MM.1S (cell line): ENCODE measurements at regions not wholly inside any gene's neighbourhood (a gene's known extent, or its start where the extent isn't known, plus 50 kb on each side); places are given as distances from the start of the nearest gene placed in this dataset.

Source experiments
- DNase-seq: peaks from one replicate; pipeline ENCODE4 v3.0.0-alpha.2; 2015
- H2AFZ ChIP-seq: fragments of 300-600 bp; sonication (generic); 2 replicates; pipeline ENCODE4 v1.6.0; 2016; ENCODE audit warnings: antibody characterized with exemption, low read length
- H3F3A ChIP-seq: fragments of 300-600 bp; sonication (generic); 2 replicates; pipeline ENCODE4 v1.6.1; 2016; ENCODE audit warnings: mild to moderate bottlenecking, antibody characterized with exemption, low read length, moderate library complexity, mixed read lengths; ENCODE audit not compliant: insufficient read depth
- H3K27ac ChIP-seq: fragments of 300-600 bp; sonication (generic); 2 replicates; pipeline ENCODE4 v1.5.1; 2016; ENCODE audit warnings: mild to moderate bottlenecking, low read length
- H3K27me3 ChIP-seq: fragments of 300-600 bp; sonication (generic); replicated peaks from 2 replicates; pipeline ENCODE4 v1.6.0; 2016; ENCODE audit warnings: low read length; ENCODE audit not compliant: insufficient read depth
- H3K36me3 ChIP-seq: fragments of 300-600 bp; sonication (generic); replicated peaks from 2 replicates; pipeline ENCODE4 v1.6.1; 2016; ENCODE audit warnings: mild to moderate bottlenecking, low read length, mixed read lengths; ENCODE audit not compliant: insufficient read depth
- H3K4me1 ChIP-seq: fragments of 300-600 bp; sonication (generic); 2 replicates; pipeline ENCODE4 v1.6.1; 2016; ENCODE audit warnings: low read length, mixed read lengths
- H3K4me2 ChIP-seq: fragments of 300-600 bp; sonication (generic); 2 replicates; pipeline ENCODE4 v1.6.0; 2016; ENCODE audit warnings: low read depth, low read length
- H3K4me3 ChIP-seq: fragments of 300-600 bp; sonication (generic); 2 replicates; pipeline ENCODE4 v1.5.1; 2016; ENCODE audit warnings: low read length, mixed read lengths
- H3K79me2 ChIP-seq: fragments of 300-600 bp; sonication (generic); 2 replicates; pipeline ENCODE4 v1.6.1; 2016; ENCODE audit warnings: mixed run types, low read length, mixed read lengths
- H3K9ac ChIP-seq: fragments of 300-600 bp; sonication (generic); 2 replicates; pipeline ENCODE4 v1.6.1; 2016; ENCODE audit warnings: low read length, mixed read lengths
- H3K9me2 ChIP-seq: fragments of 300-600 bp; sonication (generic); replicated peaks from 2 replicates; pipeline ENCODE4 v1.6.1; 2016; ENCODE audit warnings: mild to moderate bottlenecking, low read length, mixed read lengths; ENCODE audit not compliant: insufficient read depth
- H3K9me3 ChIP-seq: fragments of 300-600 bp; sonication (generic); replicated peaks from 2 replicates; pipeline ENCODE4 v1.6.1; 2016; ENCODE audit warnings: mild to moderate bottlenecking, low read length, mixed read lengths; ENCODE audit not compliant: insufficient read depth
- H4K20me1 ChIP-seq: fragments of 300-600 bp; sonication (generic); 2 replicates; pipeline ENCODE4 v1.6.1; 2016; ENCODE audit warnings: mild to moderate bottlenecking, low read length, moderate library complexity, mixed read lengths; ENCODE audit not compliant: insufficient read depth
- CTCF ChIP-seq: fragments of 300-600 bp; sonication (generic); IDR thresholded peaks from 2 replicates; pipeline ENCODE4 v1.5.1; 2016; ENCODE audit warnings: antibody characterized with exemption, low read length, mixed read lengths
- EZH2 ChIP-seq: fragments of 300-600 bp; sonication (generic); optimal IDR thresholded peaks from 2 replicates; pipeline ENCODE3; 2017; ENCODE audit warnings: low read depth, mild to moderate bottlenecking, antibody characterized with exemption, low read length, mixed read lengths
- EZH2phosphoT487 ChIP-seq: fragments of 300-600 bp; sonication (generic); IDR thresholded peaks from 2 replicates; pipeline ENCODE4 v1.6.1; 2018; ENCODE audit warnings: antibody characterized with exemption, low read length

DNA sequence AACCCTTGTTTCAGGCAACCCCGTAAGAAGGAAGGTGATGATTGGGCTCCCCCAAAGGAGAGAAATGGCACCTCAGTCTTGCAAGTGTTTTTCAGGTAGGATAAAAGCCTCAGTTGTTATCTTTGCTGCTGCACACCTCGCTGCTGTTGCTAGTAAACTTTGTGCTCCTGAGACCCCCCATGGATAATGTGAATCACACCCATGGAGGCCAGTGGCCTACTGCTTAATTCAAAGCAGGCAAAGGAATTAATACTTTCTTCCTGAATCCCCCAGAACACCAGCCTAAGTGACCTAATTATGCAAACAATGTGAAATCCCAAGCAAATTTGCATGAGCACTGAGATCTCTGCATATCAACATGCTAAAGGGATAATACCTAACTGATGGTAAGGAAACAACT, 337.5 kb downstream of the GRIA2 start:
- H3K4me1 ChIP-seq = no peaks in the 10 kb centered on the region
- H3K79me2 ChIP-seq = no peaks in the 10 kb centered on the region
- no peak for DNase-seq
- no peaks in the 10 kb centered on the region for H3K36me3 ChIP-seq
- no peak overlapping the region for H3K9ac ChIP-seq
- H3K9me3 ChIP-seq = no peaks in the 10 kb centered on the region
- H3K27me3 ChIP-seq = no peaks in the 10 kb centered on the region
- H3K4me2 ChIP-seq = no peak overlapping the region
- H3K9me2 ChIP-seq = no peaks in the 10 kb centered on the region
- no peak overlapping the region for H3K27ac ChIP-seq
- no peak overlapping the region for H2AFZ ChIP-seq
- H3K4me3 ChIP-seq = no peak overlapping the region
- H3F3A ChIP-seq = no peaks in the 10 kb centered on the region
- H4K20me1 ChIP-seq = no peaks in the 10 kb centered on the region
- TF ChIP-seq EZH2phosphoT487 (no peak), CTCF (no peak), EZH2 (no peak)

DNA sequence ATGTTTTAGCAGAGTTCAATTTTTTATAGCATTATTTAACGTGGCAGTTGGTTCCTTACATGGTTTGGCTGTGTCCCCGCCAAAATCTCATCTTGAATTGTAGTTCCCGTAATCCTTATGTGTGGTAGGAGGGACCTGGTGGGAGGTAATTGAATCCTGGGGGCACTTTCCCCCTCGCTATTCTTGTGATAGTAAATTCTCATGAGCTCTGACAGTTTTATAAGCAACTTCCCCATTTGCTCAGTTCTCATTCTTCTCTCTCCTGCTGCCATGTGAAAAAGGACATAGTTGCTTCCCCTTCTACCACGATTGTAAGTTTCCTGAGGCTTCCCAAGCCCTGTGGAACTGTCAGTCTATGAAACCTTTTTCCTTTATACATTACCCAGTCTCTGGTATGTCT, 329.5 kb downstream of the GRIA2 start:
- Histone ChIP-seq H3K27ac (no peak overlapping the region), H3F3A (no peaks in the 10 kb centered on the region), H3K36me3 (no peaks in the 10 kb centered on the region), H3K9me2 (no peaks in the 10 kb centered on the region), H3K9ac (no peak overlapping the region), H3K79me2 (no peaks in the 10 kb centered on the region), H4K20me1 (no peaks in the 10 kb centered on the region), H3K4me3 (no peak overlapping the region), H3K4me1 (no peaks in the 10 kb centered on the region), H3K27me3 (no peaks in the 10 kb centered on the region), H3K9me3 (no peaks in the 10 kb centered on the region), H2AFZ (no peak overlapping the region), H3K4me2 (no peak overlapping the region)
- TF ChIP-seq EZH2 (no peak), CTCF (no peak), EZH2phosphoT487 (no peak)
- DNase-seq = no peak

- Histone ChIP-seq H3K9me2 (no peaks in the 10 kb centered on the region), H4K20me1 (no peaks in the 10 kb centered on the region), H3K4me1 (no peaks in the 10 kb centered on the region), H3K27me3 (no peaks in the 10 kb centered on the region), H3K4me3 (no peak overlapping the region), H3K9me3 (no peaks in the 10 kb centered on the region), H3F3A (no peaks in the 10 kb centered on the region), H3K36me3 (no peaks in the 10 kb centered on the region), H3K9ac (no peak overlapping the region), H2AFZ (no peak overlapping the region), H3K4me2 (no peak overlapping the region), H3K27ac (no peak overlapping the region), H3K79me2 (no peaks in the 10 kb centered on the region)
- no peak for TF ChIP-seq EZH2phosphoT487
- TF ChIP-seq EZH2 = no peak
- no peak for TF ChIP-seq CTCF
- DNase-seq = no peak
These were observed 307.4 kb downstream of the GRIA2 start for GRCh38 chr4:157527954-157528353.
